T-helper 2 cell (primary cell): ENCODE measurements at regions not wholly inside any gene's neighbourhood (a gene's known extent, or its start where the extent isn't known, plus 50 kb on each side); places are given as distances from the start of the nearest gene placed in this dataset.

Experiments used
- DNase-seq, 5 experiments: peaks; one replicate each; pipeline versions ENCODE4 v3.0.0 to v3.0.0-alpha.2; 2012 to 2022

DNA sequence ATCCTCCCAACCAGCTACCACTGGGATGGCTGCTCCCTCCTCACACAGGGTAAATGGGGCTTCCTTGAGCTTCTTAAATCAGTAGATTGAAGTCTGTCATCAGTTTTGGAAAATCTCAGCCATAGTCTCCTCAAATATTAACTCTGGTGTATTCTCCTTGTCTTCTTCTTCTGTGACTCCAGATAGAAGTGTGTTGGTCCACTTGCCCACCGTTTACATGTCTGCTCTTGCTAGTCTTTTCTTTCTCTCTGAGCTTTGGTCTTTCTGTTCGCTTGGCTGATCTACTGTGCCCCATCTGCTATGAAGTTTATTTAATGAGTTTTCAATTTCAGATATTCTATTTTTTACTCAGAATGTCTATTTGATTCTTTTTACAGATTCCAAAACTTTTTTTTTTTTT lies 281.7 kb upstream of the HDAC4 start:
- no peak for DNase-seq

DNA sequence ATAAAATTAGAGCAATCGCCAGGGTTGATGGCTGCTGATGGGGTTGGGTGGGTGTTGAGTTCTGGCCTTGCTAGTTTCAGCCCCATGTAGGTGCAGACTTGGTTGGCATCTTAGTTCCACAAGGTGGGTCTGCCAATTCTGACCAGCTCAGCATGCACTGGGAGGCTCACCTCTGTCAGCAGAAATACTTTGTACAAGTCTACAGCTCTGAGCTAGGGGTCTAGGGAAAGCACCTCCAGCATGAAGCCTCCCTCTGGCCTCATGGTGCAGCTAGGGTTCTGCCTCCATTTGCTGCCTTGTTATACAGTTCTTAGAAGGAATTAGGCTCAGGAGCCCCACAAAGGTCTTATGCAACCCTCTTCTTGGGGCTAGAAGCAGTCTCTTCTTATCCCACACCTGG lies 278.9 kb upstream of the HDAC4 start:
- DNase-seq: no peak

- DNase-seq: no peak
Observed at GRCh38 chr2:239678666-239679296, 278.0 kb upstream of the HDAC4 start.

DNA sequence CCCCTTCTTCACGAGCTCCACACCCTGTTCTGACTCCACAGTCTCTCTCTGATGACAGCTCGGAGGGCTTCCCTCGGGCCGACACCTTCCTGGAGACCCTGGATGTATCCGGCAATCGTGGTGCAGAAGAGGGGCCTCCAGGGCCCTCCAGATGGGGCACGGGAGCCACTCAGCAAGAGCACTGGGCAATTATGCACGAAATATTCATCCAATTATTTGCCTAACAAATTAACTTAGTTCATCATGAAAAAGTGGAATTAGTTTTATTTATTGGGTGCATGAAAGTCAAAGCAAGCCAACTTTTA lies 277.3 kb upstream of the HDAC4 start:
- no peak for DNase-seq

GRCh38 chr2:239677453-239678185 lies 276.8 kb upstream of the HDAC4 start:
- no peak for DNase-seq

- DNase-seq: no peak
Observed at GRCh38 chr2:239676716-239677452, 276.1 kb upstream of the HDAC4 start.

DNA sequence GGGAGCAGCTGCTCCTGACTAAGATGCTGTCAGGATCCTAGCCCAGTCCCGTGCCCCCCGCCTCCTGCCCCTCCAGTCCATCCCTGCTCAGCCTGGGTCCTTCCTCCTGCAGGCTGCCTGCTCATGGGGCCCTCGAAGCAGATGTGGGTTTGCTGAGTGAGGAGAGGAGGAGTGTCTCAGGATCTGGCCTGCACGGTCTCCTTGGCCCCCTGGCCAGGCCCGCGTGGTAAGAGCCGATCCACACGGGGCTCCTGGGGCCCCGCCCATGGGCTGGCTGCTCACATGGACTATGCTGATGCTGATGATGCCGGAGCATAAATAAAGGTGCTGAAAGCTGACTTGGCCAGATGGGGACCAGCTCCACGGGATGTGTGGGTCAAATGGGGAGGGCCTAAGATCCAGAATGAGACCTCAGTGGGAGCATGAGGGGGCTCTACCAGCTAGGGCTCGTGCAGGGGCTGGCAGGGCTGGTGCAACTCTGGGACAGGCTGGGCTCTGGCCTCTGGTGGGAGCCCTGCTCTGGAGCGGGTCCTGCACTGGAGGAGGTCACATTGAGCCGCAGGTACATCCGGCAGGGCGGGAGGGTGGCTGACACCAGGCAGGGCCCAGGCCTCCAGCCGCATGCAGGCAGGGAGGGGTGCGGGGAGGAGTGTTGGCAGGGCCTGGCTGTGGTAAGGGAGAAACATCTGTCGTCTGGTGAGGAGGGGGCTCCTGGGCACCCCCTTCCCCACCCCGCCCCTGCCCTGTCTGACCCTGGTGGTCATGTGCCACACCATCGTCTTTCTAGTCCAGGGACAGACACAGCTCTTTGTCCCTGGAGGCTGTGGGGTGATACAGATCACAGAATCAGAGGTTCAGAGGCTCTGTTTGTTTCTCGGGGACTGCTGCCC lies 275.3 kb upstream of the HDAC4 start:
- DNase-seq: no peak

GRCh38 chr2:239674981-239675825 lies 274.4 kb upstream of the HDAC4 start:
- no peak for DNase-seq

DNA sequence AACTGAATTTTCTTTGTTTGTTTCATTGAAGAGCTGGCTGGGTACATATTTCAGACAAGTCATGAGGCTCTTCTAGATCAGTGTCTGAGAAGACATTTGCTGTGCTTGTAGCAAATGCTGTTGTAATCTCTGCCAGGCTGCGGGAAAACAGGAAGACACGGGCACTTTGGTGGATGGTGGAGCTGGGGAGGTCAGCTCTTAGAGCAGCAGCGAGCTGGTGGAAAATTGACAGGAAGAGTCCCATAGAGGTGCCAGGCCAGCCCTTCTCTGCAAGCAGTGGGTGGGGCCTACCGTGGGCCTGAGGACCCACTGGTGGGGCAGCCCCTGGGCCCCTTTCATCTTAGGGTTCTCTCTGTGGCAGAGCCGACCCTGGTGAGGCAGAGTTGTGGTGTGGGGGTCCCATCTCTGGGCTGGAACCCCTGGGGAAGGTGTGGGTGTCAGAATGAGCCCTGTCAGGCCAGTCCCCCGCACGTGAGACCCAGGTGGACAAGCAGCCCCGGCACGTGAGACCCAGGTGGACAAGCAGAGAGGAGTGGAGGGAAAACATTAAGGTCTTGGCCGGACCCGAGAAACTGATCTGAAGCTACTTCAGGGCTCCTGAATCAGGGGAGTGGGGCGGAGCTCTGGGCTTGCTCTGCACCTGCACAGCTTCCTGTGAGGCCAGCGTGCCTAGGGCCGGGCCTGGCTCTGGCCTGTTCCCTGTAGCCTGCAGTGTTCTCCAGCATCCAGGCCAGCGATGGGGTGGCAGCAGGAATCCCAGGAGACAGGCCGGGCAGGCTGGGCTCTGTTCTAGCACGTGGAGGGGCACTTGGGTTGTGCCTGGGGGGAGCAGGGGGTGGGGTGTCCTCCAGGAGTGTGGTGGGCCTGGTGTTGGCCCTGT lies 273.5 kb upstream of the HDAC4 start:
- DNase-seq: no peak

- DNase-seq: no peak
Observed at GRCh38 chr2:239673641-239674040, 272.8 kb upstream of the HDAC4 start.

GRCh38 chr2:239671916-239672849 lies 271.4 kb upstream of the HDAC4 start:
- no peak for DNase-seq

- DNase-seq: no peak
Observed at GRCh38 chr2:239671471-239671870, 270.7 kb upstream of the HDAC4 start.

DNA sequence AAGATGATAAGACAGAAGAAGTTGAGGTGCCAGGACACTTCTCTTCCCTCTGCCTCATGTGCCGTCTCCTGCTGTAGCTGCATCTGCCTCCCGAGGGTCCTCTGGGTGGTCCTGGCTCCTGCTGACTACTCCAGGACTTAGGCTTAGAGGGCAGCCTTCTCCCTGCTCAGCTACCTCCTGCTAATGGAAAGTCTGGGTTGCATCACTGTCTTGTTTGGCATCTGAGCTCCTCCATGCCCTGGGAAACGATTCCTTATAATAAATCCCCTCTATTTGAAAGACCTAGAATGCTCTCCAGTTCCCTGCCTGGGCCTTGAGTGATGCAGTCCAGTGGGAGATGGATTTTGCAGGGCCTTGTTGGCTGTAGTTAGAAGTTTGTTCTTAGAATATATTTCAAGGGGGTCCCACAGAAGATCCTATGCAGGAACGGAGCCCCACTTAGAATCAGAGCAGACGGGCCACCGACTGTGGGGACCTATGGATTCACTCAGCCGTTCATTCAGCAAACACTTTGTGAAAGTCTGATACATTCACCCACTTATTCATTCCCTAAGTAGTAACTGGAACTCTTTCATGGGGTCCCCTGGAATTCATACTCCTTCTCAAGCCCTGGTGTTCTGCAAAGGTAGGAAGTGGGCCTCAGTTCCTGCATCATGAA lies 269.8 kb upstream of the HDAC4 start:
- no peak for DNase-seq

DNA sequence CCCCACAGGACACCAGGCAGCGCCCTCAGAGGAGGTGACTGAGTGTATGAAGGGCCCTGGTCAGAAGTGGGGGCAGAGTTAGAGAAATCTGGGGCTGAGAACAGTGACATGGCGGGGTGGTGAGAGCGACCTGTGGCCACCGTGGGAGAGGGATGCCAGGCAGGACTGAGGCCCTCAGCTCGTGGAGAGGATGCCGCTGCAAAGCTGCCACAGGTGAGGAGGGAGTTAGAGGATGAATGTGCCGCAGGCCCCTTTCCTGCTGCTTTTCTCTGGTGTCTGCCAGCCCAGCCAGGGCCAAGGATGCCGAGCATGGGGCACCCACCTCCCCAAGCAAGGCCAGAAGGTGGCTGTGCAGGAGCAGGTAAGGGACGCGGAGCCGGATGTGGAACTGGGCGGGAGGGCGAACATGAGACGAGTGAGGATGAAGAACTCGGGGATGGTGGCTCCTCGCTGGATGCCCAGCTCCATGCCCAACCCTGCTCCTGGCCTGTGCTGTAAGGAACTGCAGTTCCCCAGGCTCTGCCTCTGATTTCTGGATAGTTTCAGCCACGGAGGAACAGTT lies 269.2 kb upstream of the HDAC4 start:
- DNase-seq: no peak

DNA sequence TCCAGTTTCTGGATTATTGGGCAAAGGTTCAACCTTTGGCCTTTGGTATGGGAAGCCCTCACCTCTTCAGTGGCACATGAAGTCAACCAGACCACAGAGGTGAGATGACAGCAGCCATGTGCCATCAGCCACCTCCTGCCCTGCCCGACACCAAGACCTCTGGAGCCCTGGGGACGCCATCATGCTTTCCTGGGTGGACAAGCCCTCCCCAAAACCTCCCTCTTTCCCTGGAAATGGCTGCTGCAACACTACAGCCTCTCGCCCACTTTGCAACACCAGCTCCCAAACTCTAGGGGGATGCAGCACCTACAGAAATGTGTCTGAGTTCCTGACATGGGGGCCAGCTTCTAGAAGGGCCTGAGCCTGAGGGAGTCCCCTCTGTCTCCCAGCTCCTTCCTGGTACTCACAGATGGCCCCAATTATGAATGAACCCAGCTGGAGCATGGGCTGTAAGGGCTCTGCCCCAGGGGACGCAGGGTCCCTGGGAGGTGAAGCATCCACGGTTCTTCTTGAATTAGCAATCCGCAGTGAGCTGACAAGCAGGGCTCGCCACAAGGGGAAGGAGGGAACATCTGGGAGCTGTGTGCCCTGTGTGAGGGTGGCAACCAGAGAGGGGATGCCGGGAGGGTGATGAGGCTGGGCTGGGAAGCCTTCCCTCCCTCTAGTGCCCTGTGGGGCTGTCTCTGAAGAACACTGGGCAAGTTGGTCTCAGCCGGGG lies 268.5 kb upstream of the HDAC4 start:
- DNase-seq: no peak

GRCh38 chr2:239668651-239669050 lies 267.8 kb upstream of the HDAC4 start:
- no peak for DNase-seq

DNA sequence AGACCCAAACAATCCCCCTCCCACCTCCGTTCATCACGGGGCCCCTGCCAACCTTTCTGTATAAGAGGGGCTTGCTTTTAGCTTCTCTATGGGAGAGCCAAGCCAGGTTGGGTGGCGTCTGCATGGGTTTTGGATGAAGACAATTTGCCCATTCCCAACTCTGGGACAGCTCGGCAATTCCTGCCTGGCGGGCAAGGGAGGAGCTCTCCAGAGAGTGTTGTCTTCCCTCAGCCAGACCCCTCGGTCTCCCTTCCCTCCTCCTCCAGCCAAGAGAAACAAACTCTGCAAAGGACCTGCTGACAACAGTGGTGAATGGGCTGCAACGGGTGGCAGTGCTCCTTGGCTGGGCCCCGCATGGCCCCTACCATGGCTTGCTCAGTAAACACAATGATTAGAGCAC lies 267.2 kb upstream of the HDAC4 start:
- DNase-seq: no peak

GRCh38 chr2:239667431-239667985 lies 266.7 kb upstream of the HDAC4 start:
- no peak for DNase-seq
